Neural progenitor cell (in vitro differentiated cells): ENCODE measurements at regions not wholly inside any gene's neighbourhood (a gene's known extent, or its start where the extent isn't known, plus 50 kb on each side); places are given as distances from the start of the nearest gene placed in this dataset.
"Not testable (repeated sequence)": the region's sequence is repeated elsewhere in the genome, so short reads cannot be mapped to it uniquely, and the experiment has no call there.

ENCODE experiments used
- DNase-seq: peaks from one replicate; pipeline ENCODE4 v3.0.0-alpha.2; 2016; ENCODE audit warnings: low spot score
- H2AFZ ChIP-seq: fragments of 200-600 bp; sonication (generic); replicated peaks from 2 replicates; pipeline ENCODE4 v1.6.1; 2016; ENCODE audit warnings: antibody characterized with exemption
- H3F3A ChIP-seq: fragments of 200-600 bp; sonication (generic); 2 replicates; pipeline ENCODE4 v1.6.1; 2016; ENCODE audit warnings: antibody characterized with exemption, low read depth
- H3K27ac ChIP-seq: fragments of 200-600 bp; sonication (generic); 2 replicates; pipeline ENCODE4 v1.5.1; 2016; ENCODE audit warnings: mild to moderate bottlenecking
- H3K27me3 ChIP-seq: fragments of 200-600 bp; sonication (generic); 2 replicates; pipeline ENCODE4 v1.6.1; 2016; ENCODE audit warnings: mild to moderate bottlenecking, moderate library complexity
- H3K36me3 ChIP-seq: fragments of 200-600 bp; sonication (generic); 2 replicates; pipeline ENCODE4 v1.5.1; 2016
- H3K4me1 ChIP-seq: fragments of 200-600 bp; sonication (generic); 2 replicates; pipeline ENCODE4 v1.6.1; 2016; ENCODE audit warnings: mixed run types
- H3K4me2 ChIP-seq: fragments of 200-600 bp; sonication (generic); 2 replicates; pipeline ENCODE4 v1.6.1; 2016
- H3K4me3 ChIP-seq: fragments of 200-600 bp; sonication (generic); 2 replicates; pipeline ENCODE4 v1.5.1; 2016
- H3K79me2 ChIP-seq: fragments of 200-600 bp; sonication (generic); 2 replicates; pipeline ENCODE4 v1.6.1; 2016; ENCODE audit warnings: low read depth
- H3K9ac ChIP-seq: fragments of 200-600 bp; sonication (generic); 2 replicates; pipeline ENCODE4 v1.6.1; 2016
- H3K9me3 ChIP-seq: fragments of 200-600 bp; sonication (generic); 2 replicates; pipeline ENCODE4 v1.5.1; 2016; ENCODE audit warnings: low read depth
- H4K20me1 ChIP-seq: fragments of 200-600 bp; sonication (generic); 2 replicates; pipeline ENCODE4 v1.6.1; 2016; ENCODE audit warnings: low read depth
- H3K27ac Mint-ChIP-seq: 3 replicates; pipeline ENCODE4 v1.8.0; 2021; ENCODE audit warnings: mixed read lengths
- H3K27me3 Mint-ChIP-seq: 2 replicates; pipeline ENCODE4 v1.8.0; 2022; ENCODE audit warnings: low read depth, mild to moderate bottlenecking, inconsistent platforms, moderate library complexity, mixed read lengths; ENCODE audit not compliant: insufficient read depth
- H3K36me3 Mint-ChIP-seq: 3 replicates; pipeline ENCODE4 v1.8.0; 2021; ENCODE audit warnings: mixed read lengths
- H3K4me1 Mint-ChIP-seq: 3 replicates; pipeline ENCODE4 v1.8.0; 2021; ENCODE audit warnings: mixed read lengths
- H3K4me3 Mint-ChIP-seq: 3 replicates; pipeline ENCODE4 v1.8.0; 2021; ENCODE audit warnings: mild to moderate bottlenecking, moderate library complexity, mixed read lengths
- H3K9me3 Mint-ChIP-seq: 3 replicates; pipeline ENCODE4 v1.8.0; 2020; ENCODE audit warnings: mixed read lengths
- EZH2 ChIP-seq: fragments of 200-600 bp; sonication (generic); IDR thresholded peaks from 2 replicates; pipeline ENCODE4 v1.6.1; 2017; ENCODE audit warnings: antibody characterized with exemption, mild to moderate bottlenecking, moderate library complexity
- EZH2phosphoT487 ChIP-seq: fragments of 200-600 bp; sonication (generic); IDR thresholded peaks from 2 replicates; pipeline ENCODE4 v1.6.1; 2017; ENCODE audit warnings: antibody characterized with exemption
- TF ChIP-seq, protein P1 (sequence below): fragments of 200-600 bp; sonication (generic); IDR thresholded peaks from 2 replicates; pipeline ENCODE4 v1.5.1; 2017; ENCODE audit warnings: antibody characterized with exemption, mild to moderate bottlenecking

DNA sequence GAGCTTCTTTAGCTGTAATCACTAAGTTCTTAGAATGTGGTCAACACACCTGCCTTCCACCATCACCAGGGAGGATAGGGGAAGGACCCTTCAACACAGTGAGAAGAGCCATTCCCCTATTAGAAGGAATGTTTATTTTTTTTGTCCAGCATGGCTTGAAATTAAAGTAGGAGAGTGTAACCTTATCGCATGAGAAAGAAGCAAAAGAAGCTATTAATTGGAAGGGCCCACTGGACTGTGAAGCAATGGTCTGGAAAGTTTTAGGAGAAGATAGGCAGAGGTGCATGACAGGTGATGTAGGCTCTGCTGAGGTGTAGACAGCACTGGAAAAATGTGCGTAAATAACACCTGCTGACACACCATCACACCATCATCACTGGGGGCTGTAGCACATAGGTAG, 1526.0 kb downstream of the MAT2B start:
- no peak overlapping the region for H3K4me3 ChIP-seq
- H3K4me2 ChIP-seq, result no peak overlapping the region
- no peak for TF ChIP-seq EZH2phosphoT487
- TF ChIP-seq EZH2, result no peak
- TF ChIP-seq, protein P1, sequence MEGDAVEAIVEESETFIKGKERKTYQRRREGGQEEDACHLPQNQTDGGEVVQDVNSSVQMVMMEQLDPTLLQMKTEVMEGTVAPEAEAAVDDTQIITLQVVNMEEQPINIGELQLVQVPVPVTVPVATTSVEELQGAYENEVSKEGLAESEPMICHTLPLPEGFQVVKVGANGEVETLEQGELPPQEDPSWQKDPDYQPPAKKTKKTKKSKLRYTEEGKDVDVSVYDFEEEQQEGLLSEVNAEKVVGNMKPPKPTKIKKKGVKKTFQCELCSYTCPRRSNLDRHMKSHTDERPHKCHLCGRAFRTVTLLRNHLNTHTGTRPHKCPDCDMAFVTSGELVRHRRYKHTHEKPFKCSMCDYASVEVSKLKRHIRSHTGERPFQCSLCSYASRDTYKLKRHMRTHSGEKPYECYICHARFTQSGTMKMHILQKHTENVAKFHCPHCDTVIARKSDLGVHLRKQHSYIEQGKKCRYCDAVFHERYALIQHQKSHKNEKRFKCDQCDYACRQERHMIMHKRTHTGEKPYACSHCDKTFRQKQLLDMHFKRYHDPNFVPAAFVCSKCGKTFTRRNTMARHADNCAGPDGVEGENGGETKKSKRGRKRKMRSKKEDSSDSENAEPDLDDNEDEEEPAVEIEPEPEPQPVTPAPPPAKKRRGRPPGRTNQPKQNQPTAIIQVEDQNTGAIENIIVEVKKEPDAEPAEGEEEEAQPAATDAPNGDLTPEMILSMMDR, result no peak
- Mint-ChIP-seq H3K9me3 (no peaks in the 10 kb centered on the region), H3K27me3 (no peaks in the 10 kb centered on the region), H3K27ac (no peak overlapping the region), H3K36me3 (no peaks in the 10 kb centered on the region), H3K4me1 (no peaks in the 10 kb centered on the region), H3K4me3 (no peak overlapping the region)
- H2AFZ ChIP-seq, result no peak overlapping the region
- no peaks in the 10 kb centered on the region for H3K79me2 ChIP-seq
- H3K27ac ChIP-seq, result no peak overlapping the region
- H3K9ac ChIP-seq, result no peak overlapping the region
- H3K4me1 ChIP-seq, result no peaks in the 10 kb centered on the region
- H3K27me3 ChIP-seq, result no peaks in the 10 kb centered on the region
- no peak for DNase-seq
- H3K36me3 ChIP-seq, result no peaks in the 10 kb centered on the region
- no peaks in the 10 kb centered on the region for H3F3A ChIP-seq
- H3K9me3 ChIP-seq, result no peaks in the 10 kb centered on the region
- H4K20me1 ChIP-seq, result no peaks in the 10 kb centered on the region

DNA sequence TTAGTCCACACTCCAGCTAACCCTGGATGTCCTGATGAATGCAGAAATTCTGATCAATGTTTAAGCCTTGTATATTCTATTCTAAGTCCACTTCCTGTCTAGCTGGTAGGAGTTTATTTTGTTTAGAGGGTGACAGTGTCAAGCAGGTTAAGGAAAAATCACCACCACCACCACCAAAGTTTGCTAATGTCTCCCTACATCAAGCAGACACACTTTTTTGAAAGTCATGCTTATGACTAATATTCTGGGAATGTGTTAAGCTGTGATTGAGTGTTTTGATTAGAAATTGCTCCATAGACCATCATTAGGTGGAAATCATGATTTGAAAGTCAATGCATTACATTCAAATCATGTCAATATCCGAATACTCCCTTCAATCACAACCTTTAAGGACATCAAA, 1530.1 kb downstream of the MAT2B start:
- Histone ChIP-seq H3K9me3 (no peaks in the 10 kb centered on the region), H3K27me3 (no peaks in the 10 kb centered on the region), H3K4me1 (no peaks in the 10 kb centered on the region), H3K27ac (no peak overlapping the region), H4K20me1 (no peaks in the 10 kb centered on the region), H3K9ac (no peak overlapping the region), H3K4me2 (no peak overlapping the region), H2AFZ (no peak overlapping the region), H3K79me2 (no peaks in the 10 kb centered on the region), H3F3A (no peaks in the 10 kb centered on the region), H3K36me3 (no peaks in the 10 kb centered on the region), H3K4me3 (no peak overlapping the region)
- Mint-ChIP-seq H3K9me3 (no peaks in the 10 kb centered on the region), H3K36me3 (no peaks in the 10 kb centered on the region), H3K27ac (no peak overlapping the region), H3K4me1 (no peaks in the 10 kb centered on the region), H3K27me3 (no peaks in the 10 kb centered on the region), H3K4me3 (no peak overlapping the region)
- DNase-seq, result no peak
- TF ChIP-seq EZH2phosphoT487, result no peak
- no peak for TF ChIP-seq EZH2
- TF ChIP-seq, protein P1, result no peak

DNA sequence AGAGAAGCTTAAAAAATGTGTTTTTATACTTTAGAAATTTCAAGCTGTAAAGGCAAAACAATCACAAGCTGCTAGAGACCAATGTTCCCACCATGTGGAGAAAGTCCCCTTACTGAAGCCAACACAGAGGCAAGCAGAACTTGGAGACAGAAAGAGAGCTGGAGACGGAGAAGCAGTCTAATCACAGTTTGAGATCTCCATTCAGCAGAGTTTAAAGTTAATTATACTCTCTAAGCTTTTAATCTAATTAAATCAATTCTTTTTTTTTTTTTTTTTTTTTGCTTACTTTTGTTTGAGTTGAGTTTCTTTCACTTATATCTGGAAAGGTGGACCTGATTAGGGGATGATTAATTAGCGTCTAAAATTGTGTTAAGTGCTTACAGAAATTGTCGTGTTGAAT, 1534.3 kb downstream of the MAT2B start:
- peaks cover 13% of the 10 kb centered on the region for H3K9me3 Mint-ChIP-seq
- Histone ChIP-seq H3K79me2 (no peaks in the 10 kb centered on the region), H3K27me3 (no peaks in the 10 kb centered on the region), H3K27ac (no peak overlapping the region), H3K9ac (no peak overlapping the region), H3K4me1 (no peaks in the 10 kb centered on the region), H3K9me3 (no peaks in the 10 kb centered on the region), H3K36me3 (no peaks in the 10 kb centered on the region), H2AFZ (no peak overlapping the region), H3K4me3 (no peak overlapping the region), H3F3A (no peaks in the 10 kb centered on the region), H4K20me1 (no peaks in the 10 kb centered on the region), H3K4me2 (no peak overlapping the region)
- no peaks in the 10 kb centered on the region for H3K27me3 Mint-ChIP-seq
- peak; percentile 21 for DNase-seq
- TF ChIP-seq EZH2, result no peak
- TF ChIP-seq EZH2phosphoT487, result peak; percentile 90
- TF ChIP-seq, protein P1, result no peak
- no peaks in the 10 kb centered on the region for H3K36me3 Mint-ChIP-seq
- H3K4me1 Mint-ChIP-seq, result no peaks in the 10 kb centered on the region
- no peak overlapping the region for H3K27ac Mint-ChIP-seq
- H3K4me3 Mint-ChIP-seq, result no peak overlapping the region

DNA sequence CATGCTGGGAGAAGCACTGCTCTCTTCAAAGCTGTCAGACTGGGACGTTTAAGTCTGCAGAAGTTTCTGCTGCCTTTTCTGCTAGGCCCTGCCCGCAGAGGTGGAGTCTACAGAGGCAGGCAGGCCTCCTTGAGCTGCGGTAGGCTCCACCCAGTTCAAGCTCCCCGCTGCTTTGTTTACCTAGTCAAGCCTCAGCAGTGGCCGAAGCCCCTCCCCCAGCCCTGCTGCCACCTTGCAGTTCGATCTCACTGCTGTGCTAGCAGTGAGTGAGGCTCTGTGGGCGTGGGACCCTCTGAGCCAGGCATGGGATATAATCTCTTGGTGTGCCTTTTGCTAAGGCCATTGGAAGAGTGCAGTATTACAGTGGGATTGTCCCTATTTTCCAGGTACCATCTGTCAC, 1540.5 kb downstream of the MAT2B start:
- not testable (repeated sequence) for H3K27ac Mint-ChIP-seq, H3K4me2 ChIP-seq, H3K36me3 Mint-ChIP-seq, H2AFZ ChIP-seq, H3K79me2 ChIP-seq, H3K9ac ChIP-seq, H3K4me3 Mint-ChIP-seq, DNase-seq, H3K9me3 ChIP-seq, H3K4me3 ChIP-seq, H3F3A ChIP-seq, H4K20me1 ChIP-seq, H3K27me3 ChIP-seq, H3K27ac ChIP-seq, H3K4me1 ChIP-seq, H3K36me3 ChIP-seq, H3K4me1 Mint-ChIP-seq, H3K27me3 Mint-ChIP-seq
- peaks cover 13% of the 10 kb centered on the region for H3K9me3 Mint-ChIP-seq
